HG02623 (cell line): ENCODE measurements at regions not wholly inside any gene's neighbourhood (a gene's known extent, or its start where the extent isn't known, plus 50 kb on each side); places are given as distances from the start of the nearest gene placed in this dataset.
"Not testable (repeated sequence)": the region's sequence is repeated elsewhere in the genome, so short reads cannot be mapped to it uniquely, and the experiment has no call there.

Experiments
- ATAC-seq: cut with Tn5 transposase; IDR thresholded peaks from one replicate; pipeline ENCODE4 v1.9.1; 2021; ENCODE audit warnings: moderate library complexity; ENCODE audit not compliant: unreplicated experiment

DNA sequence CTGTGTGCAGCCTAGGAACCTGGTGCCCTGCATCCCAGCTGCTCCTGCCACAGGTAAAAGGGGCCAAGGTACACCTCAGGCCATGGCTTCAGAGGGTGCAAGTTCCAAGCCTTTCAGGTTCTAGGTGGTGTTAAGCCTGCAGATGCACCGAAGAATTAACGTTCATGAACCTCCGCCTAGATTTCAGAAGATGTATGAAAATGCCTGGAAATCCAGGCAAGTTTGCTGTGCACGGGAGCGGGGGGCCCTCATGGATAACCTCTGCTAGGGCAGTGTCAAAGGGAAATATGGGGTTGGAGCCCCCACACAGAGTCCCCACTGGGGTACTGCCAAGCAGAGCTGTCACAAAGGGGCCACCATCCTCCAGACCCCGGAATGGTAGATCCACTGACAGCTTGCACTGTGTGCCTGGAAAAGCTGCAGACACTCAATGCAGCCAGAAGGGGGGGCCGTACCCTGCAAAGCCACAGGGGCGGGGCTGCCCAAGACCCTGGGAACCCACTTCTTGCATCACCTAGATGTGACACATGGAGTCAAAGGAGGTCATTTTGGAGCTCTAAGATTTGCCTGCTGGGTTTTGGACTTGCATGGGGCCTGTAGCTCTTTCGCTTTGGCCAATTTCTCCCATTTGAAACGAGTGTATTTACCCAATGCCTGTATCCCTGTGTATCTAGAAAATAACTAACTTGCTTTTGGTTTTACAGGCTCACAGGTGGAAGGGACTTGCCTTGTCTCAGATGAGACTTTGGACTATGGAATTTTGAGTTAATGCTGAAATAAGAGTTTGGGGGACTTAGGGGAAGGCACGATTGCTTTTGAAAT is 145.2 kb upstream of the C1QTNF3 start:
- ATAC-seq: not testable (repeated sequence)

DNA sequence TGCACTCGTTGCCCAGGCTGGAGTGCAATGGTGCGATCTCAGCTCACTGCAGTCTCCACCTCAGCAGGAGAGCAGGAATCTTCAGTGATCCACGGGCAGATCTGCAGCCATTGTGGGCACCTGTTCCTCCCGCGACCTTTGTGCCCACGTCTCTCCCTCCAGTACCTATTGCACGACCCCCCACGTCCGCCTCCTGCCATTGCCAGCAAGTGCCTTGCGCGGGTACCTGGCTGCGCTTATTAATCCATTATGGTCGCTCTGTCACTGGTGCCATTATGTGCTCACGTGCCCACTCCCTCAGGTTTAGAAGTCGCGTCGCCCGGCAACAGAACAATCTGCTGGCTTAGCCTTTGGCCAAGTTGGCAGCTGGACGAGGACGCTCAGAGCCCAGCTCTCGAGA is 146.2 kb upstream of the C1QTNF3 start:
- not testable (repeated sequence) for ATAC-seq

DNA sequence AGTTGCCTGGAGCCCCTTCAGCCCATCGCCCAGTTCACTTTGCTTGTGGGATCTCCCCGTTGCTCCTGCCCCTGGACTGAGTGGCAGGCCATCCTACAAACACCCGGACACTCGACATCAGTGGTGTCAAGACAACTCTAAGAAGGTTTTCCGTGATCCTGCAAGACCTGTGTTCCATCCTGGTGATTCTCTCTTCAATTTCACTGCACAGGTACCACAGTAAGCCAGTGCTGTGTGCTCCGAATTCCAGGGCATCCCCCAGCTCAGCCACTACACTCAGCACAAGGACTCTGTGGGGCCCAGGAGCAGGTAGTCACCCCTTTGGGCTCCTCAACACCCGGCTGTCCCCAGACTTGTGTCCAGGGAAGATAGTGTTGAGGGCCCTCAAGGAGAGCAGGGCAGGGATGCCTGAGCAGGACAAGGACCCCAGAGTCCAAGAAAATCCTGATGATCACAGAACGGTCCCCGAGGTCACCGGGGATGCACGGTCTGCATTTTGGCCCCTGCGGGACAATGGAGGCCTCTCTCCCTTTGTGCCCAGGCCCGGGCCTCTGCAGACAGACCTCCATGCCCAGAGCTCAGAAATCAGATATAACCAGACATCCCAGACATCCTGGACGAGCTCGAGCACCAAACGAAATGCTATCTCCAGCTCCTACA is 146.9 kb upstream of the C1QTNF3 start:
- not testable (repeated sequence) for ATAC-seq

DNA sequence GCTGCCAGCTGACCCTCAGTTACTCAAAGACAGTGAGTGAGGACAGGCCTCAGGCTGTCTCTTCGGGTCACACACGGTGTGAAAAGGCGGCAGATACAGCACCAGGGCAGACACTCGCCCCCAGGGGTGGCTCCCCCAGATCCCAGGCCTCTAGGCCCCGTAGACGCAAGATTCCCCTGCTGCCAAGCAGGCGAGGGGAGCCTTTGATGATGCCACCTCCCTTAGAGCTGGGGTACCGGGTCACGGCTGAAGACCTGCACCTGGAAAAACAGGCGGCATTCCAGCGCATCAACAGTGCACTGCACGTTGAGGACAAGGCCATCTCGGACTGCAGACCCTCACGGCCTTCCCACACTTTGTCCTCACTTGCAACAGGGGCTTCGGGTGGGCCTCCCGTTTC is 147.5 kb upstream of the C1QTNF3 start:
- ATAC-seq: not testable (repeated sequence)

DNA sequence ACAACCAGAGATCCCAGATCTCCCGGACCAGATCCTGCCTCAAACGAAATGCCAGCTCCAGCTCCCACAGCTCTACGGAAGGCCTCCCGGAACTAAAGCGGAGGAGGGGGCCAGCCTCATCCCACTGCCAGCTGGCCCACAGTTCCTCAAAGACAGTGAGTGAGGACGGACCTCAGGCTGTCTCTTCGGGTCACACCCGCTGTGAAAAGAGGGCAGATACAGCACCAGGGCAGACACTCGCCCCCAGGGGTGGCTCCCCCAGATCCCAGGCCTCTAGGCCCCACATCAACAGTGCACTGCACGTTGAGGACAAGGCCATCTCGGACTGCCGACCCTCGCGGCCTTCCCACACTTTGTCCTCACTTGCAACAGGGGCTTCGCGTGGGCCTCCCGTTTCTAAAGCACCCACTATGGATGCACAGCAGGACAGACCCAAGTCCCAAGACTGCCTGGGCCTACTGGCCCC is 148.3 kb upstream of the C1QTNF3 start:
- not testable (repeated sequence) for ATAC-seq

DNA sequence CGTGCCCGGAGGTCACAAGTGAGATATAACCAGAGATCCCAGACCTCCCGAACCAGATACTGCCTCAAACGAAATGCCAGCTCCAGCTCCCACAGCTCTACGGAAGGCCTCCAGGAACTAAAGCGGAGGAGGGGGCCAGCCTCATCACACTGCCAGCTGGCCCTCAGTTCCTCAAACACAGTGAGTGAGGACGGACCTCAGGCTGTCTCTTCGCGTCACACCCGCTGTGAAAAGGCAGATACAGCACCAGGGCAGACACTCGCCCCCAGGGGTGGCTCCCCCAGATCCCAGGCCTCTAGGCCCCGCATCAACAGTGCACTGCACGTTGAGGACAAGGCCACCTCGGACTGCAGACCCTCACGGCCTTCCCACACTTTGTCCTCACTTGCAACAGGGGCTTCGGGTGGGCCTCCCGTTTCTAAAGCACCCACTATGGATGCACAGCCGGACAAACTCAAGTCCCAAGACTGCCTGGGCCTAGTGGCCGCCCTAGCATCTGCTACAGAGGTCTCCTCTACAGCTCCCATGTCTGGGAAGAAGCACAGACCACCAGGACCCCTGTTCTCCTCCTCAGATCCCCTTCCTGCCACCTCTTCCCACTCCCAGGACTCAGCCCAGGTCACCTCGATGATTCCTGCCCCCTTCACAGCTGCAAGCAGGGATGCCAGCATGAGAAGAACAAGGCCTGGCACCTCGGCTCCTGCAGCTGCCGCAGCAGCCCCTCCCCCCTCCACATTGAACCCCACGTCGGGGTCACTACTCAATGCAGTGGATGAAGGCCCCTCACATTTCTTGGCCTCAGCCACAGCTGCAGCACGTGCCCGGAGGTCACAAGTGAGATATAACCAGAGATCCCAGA is 149.3 kb upstream of the C1QTNF3 start:
- not testable (repeated sequence) for ATAC-seq

DNA sequence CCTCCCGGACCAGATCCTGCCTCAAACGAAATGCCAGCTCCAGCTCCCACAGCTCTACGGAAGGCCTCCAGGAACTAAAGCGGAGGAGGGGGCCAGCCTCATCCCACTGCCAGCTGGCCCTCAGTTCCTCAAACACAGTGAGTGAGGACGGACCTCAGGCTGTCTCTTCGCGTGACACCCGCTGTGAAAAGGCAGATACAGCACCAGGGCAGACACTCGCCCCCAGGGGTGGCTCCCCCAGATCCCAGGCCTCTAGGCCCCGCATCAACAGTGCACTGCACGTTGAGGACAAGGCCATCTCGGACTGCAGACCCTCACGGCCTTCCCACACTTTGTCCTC is 149.9 kb upstream of the C1QTNF3 start:
- ATAC-seq: not testable (repeated sequence)

DNA sequence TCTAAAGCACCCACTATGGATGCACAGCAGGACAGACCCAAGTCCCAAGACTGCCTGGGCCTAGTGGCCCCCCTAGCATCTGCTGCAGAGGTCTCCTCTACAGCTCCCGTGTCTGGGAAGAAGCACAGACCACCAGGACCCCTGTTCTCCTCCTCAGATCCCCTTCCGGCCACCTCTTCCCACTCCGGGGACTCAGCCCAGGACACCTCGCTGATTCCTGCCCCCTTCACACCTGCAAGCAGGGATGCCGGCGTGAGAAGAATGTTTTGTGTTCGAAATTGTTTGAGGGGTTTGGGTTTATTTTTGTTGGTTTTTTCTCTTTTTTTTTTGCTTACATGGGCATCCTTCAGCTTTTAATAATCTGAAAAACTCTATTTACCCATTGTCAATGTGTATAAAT is 150.3 kb upstream of the C1QTNF3 start:
- ATAC-seq: not testable (repeated sequence)

DNA sequence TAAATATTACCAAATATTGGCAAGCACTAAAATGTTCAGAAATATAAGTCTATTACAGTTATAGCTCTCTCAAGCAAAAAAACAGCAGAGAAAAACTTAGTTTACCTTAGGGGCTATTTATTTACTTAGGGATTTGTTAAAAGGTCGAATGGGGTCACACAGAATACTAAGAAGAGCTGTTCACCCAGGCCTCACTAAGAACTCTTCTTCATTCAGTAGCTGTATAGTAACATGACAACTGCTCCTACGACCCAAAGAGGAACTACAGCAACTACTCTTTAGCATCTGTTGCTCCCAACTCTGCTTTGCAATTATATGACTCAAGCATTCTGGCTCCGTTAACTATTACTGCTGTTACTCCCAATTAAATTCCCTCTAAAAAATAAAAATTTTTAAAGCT is 150.8 kb upstream of the C1QTNF3 start:
- ATAC-seq: not testable (repeated sequence)

DNA sequence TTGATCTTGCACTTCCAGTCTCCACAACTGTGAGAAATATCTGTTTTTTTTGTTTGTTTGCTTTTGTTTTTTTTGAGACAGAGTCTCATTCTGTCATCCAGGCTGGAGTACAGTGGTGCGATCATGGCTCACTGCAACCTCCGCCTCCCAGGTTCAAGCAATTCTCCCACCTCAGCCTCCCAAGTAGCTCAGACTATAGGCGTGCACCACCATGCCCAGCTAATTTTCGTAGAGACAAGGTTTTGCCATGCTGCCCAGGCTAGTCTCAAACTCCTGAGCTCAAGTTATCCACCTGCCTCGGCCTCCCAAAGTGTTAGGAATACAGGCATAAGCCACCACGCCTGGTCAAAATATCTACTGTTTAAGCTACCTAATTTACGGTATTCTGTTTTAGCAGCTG is 153.1 kb upstream of the C1QTNF3 start:
- not testable (repeated sequence) for ATAC-seq

DNA sequence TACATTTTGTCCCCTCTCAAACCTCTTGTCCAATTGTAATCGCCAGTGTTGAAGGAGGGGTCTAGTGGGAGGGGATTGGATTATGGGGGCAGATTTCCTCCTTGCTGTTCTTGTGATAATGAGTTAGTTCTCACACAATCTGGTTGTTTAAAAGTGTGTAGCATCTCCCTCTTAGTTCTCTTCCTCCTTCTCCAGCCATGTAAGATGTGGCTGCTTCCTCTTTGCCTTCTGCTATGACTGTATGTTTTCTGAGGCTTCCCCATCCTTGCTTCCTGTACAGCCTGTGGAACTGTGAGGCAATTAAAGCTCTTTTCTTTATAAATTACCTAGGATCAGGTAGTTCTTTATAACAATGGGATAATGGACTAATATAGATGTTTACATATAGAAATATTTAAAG is 162.3 kb upstream of the C1QTNF3 start:
- not testable (repeated sequence) for ATAC-seq

DNA sequence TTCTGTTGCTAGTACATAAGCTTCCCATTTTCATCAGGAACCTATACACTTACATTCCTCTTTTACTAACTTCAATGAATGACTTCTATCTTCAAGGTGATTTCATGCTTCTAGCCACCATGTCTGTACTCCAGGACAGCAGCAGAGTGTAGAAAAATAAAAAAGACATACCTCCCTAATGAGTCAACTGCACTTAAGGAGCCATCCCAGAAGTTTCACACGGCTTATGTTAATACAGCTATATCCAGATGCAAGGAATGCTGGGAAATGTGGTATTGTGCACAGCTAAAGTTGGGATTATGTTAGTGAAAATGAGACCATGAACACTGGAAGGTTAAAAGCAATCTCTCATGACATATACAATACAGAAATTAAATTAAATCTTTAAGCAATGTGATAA is 174.4 kb upstream of the C1QTNF3 start:
- not testable (repeated sequence) for ATAC-seq

DNA sequence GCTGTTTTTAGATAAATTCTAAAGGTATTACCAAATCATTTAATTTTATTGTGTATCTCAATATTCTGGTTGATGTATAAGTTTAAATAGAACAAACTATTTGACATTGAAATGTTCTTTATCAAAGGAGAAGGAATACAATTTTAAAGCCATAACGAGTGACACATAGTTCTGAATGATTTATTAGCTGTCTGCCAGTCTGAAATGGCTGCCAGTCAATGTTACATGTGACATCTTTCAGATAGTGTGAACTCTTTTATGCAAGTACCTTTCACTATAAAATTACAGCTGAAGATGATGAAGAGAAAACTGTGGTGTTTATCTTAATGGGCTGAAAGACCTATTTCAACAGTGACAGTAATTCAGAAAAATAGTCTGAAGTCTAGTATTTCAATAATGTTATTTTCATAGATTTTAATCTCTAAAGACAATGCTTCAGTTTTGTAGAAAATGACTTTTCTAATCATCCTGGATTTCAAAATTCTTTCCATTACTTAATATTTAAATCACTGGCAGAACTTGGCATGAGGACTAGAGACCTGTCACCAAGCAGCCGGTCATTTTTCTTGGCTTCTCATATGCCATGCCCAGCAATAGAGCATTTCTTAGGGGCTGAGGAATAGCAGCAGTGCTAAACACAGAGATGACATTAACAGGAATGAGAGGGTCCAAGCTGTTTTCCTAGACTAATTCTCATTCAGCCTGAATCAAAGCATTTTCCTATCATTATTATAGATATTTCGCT is 178.5 kb upstream of the C1QTNF3 start:
- ATAC-seq: not testable (repeated sequence)

DNA sequence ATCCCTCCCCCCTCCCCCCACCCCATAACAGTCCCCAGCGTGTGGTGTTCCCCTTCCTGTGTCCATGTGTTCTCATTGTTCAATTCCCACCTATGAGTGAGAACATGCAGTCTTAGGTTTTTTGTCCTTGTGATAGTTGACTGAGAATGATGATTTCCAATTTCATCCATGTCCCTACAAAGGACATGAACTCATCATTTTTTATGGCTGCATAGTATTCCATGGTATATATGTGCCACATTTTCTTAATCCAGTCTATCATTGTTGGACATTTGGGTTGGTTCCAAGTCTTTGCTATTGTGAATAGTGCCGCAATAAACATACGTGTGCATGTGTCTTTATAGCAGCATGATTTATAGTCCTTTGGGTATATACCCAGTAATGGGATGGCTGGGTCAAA is 180.1 kb upstream of the C1QTNF3 start:
- not testable (repeated sequence) for ATAC-seq

DNA sequence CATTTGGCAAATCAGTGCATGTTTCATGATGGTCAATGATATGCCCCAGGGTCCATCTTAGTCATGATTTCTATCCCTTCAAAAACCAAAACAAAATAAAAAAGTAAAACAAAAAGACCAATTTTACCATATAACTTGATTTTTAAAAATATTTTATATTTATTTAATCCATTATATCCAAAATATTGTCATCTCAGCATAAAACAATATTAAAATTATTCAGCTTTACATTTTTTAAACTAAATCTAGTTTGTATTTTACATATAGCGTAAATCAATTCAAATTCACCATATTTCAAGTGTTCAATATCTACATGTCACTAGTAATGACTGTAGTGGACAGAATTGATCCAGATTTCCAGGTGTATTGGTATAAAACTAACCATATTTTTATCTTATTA is 187.4 kb upstream of the C1QTNF3 start:
- not testable (repeated sequence) for ATAC-seq

DNA sequence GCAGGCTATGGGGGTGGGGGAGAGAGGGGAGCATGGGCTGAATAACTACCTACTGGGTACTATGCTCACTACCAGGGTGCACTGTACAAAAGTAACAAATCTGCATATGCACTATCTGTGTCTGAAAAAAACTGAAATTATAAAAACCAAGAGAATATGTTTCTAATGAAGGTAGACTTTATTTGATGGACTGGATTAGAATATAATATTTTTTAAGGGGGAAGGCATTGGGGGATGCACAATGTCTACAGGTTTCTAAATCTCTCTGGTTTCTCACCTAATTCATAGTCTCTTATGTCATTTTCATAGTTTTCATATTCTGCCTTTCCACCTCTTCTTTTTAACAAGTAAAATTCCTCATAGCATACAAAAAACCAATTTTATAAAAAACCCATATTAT is 200.8 kb upstream of the C1QTNF3 start:
- not testable (repeated sequence) for ATAC-seq

DNA sequence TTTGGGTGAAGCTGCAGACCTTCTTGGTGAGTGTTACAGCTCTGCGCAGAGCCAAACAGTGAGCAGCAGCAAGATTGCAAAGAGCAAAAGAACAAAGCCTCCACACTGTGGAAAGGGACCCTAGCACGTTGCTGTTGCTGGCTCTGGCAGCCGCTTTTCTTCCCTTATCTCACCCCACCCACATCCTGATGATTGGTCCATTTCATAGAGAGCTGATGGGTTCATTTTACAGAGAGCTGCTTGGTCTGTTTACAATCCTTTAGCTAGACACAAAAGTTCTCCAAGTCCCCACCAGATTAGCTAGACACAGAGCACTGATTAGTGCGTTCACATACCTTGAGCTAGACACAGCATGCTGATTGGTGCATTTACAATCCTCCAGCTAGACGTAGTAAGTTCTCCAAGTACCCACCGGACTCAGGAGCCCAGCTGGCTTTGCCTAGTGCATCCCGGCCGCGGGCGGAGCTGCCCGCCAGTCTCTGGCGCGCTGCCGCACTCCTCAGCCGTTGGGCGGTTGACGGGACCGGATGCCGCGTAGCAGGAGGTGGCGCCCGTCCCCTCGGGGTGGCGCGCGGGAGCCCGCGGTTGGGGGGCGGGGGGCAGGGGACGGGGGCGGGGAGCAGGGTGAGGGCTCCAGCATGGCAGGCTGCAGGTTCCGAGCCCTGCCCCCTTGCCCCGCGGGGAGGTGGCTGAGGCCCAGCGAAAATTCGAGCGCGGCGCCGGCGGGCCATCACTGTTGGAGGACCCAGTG is 201.4 kb upstream of the C1QTNF3 start:
- not testable (repeated sequence) for ATAC-seq

DNA sequence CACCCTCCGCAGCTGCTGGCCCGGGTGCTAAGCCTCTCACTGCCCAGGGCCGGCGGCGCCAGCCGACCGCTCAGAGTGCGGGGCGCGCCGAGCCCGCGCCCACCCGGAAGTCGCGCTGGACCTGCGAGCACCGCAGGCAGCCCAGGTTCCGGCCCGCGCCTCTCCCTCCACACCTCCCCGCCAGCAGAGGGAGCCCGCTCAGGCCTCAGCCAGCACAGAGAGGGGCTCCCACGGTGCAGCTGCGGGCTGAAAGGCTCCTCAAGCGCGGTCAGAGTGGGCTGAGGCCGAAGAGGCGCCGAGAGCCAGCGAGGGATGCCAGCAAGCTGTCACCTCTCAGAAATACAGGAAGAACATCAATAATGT is 202.0 kb upstream of the C1QTNF3 start:
- ATAC-seq: not testable (repeated sequence)

DNA sequence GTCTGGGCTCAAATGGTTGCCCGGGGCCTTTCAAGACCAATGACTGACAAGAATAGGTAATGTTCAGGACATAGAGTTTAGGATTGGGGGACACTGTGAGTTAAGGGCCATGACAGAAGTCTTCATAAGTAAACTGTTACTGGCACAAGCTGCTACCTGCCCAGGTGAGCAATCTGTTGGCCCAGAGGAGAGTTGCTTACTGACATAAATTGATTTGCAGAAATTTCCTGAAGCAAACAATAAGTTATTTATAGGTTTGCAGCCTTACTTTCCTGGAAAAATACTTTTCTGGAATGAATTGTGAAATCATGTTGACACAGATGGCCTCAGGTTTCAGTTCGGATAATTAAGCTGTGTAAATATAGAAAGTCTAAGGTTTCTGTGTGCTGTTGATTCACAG is 202.8 kb upstream of the C1QTNF3 start:
- not testable (repeated sequence) for ATAC-seq

DNA sequence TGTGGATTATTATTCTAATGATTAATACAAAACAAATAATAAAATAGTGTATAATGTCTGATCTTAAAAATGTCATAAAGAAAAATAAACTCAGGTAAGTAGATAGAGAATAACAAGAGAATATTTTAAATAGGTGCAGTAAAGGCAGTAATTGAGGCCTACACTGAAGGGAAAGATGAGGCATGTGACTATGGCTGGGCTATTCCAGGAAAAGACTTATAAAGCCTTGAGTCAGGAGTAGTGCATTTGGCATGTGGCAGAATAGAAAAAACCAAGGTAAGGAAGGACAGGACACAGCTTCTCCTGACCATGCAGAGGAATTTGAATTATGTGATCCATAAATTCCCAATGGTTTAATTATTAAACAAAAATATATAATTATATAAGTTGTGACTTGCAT is 215.6 kb upstream of the C1QTNF3 start:
- not testable (repeated sequence) for ATAC-seq
